Kidney (tissue), 13 donors: ENCODE measurements at regions not wholly inside any gene's neighbourhood (a gene's known extent, or its start where the extent isn't known, plus 50 kb on each side); places are given as distances from the start of the nearest gene placed in this dataset.

Experiments used
- DNase-seq, 5 donors: peaks; one replicate each; pipeline ENCODE4 v3.0.0-alpha.2; 2013 to 2020
- FAIRE-seq: peaks from 2 replicates; lab custom pipeline; 2012; peaks lifted over from hg19 to GRCh38; lab: Jason Lieb, UNC
- H3K27ac ChIP-seq, 2 donors: one replicate each; pipeline ENCODE4 v1.7.0; 2013; ENCODE audit warnings: low read depth in 2 of 2, low read length in 2 of 2, inconsistent platforms in 1 of 2
- H3K27me3 ChIP-seq: one replicate; pipeline ENCODE4 v1.7.1; 2013; ENCODE audit warnings: low read length, inconsistent platforms; ENCODE audit not compliant: control insufficient read depth, insufficient read depth
- H3K36me3 ChIP-seq, 3 donors: one replicate each; pipeline versions ENCODE4 v1.7.0 to v1.7.1; 2013; ENCODE audit warnings: low read length in 3 of 3, control low read depth in 1 of 3, inconsistent platforms in 1 of 3; ENCODE audit not compliant: insufficient read depth in 3 of 3, control insufficient read depth in 2 of 3
- H3K4me1 ChIP-seq, 3 donors: one replicate each; pipeline versions ENCODE4 v1.7.0 to v1.7.1; 2013; ENCODE audit warnings: low read length in 3 of 3, inconsistent platforms in 1 of 3, low read depth in 1 of 3; ENCODE audit not compliant: control insufficient read depth in 2 of 3, insufficient read depth in 2 of 3
- H3K4me3 ChIP-seq, 3 donors: one replicate each; pipeline versions ENCODE4 v1.7.0 to v1.8.1; 2013; ENCODE audit warnings: low read length in 3 of 3, control low read depth in 1 of 3, inconsistent platforms in 1 of 3
- H3K9ac ChIP-seq, 3 donors: one replicate each; pipeline versions ENCODE4 v1.7.0 to v1.7.1; 2013; ENCODE audit warnings: low read length in 3 of 3, control low read depth in 1 of 3, inconsistent platforms in 1 of 3
- H3K9me3 ChIP-seq, 3 donors: one replicate each; pipeline versions ENCODE4 v1.7.0 to v1.7.1; 2013; ENCODE audit warnings: low read length in 3 of 3, control low read depth in 1 of 3, inconsistent platforms in 1 of 3; ENCODE audit not compliant: control insufficient read depth in 2 of 3, insufficient read depth in 1 of 3
- CTCF ChIP-seq: IDR thresholded peaks from 3 replicates; pipeline ENCODE4 v1.5.1; 2012; ENCODE audit warnings: mild to moderate bottlenecking, moderate library complexity, borderline replicate concordance; ENCODE audit not compliant: insufficient read depth; ENCODE audit errors: extremely low read depth
- intact Hi-C: fragments of 100-400 bp; cut with DNase I; formaldehyde crosslinking; loops from one replicate; pipeline ENCODE4 v1.11.1; 2022
- donor health status: control.
- donor health status: control.
- donor health status: control.
- donor health status: control.
- donor health status: control.
- donor health status: DM: yes; HTN: yes; CAD: no.
- donor health status: Normal renal cell carcinoma (clear cell type).

- DNase-seq: peak in 2 of 5 donors; percentile 26 to 33
- H3K4me1 ChIP-seq: no peaks in the 10 kb centered on the region
- FAIRE-seq: no peak
- no peaks in the 10 kb centered on the region for H3K27me3 ChIP-seq
- H3K9me3 ChIP-seq: no peaks in the 10 kb centered on the region
- H3K27ac ChIP-seq: no peak overlapping the region
- H3K4me3 ChIP-seq: no peak overlapping the region
- H3K9ac ChIP-seq: no peak overlapping the region
- no peaks in the 10 kb centered on the region for H3K36me3 ChIP-seq
- TF ChIP-seq CTCF: no peak
- intact Hi-C loops: no loop called here
Observed at GRCh38 chr2:52074130-52074719, 1042.3 kb upstream of the NRXN1 start.

- Histone ChIP-seq H3K27me3 (no peaks in the 10 kb centered on the region), H3K4me1 (no peaks in the 10 kb centered on the region), H3K9ac (no peak overlapping the region), H3K4me3 (no peak overlapping the region), H3K27ac (no peak overlapping the region), H3K9me3 (no peaks in the 10 kb centered on the region), H3K36me3 (no peaks in the 10 kb centered on the region)
- DNase-seq: no peak
- intact Hi-C loops: no loop called here
- FAIRE-seq: no peak
- no peak for TF ChIP-seq CTCF
Observed at GRCh38 chr2:52072949-52073348, 1041.0 kb upstream of the NRXN1 start.

GRCh38 chr2:52070665-52071064, 1038.7 kb upstream of the NRXN1 start:
- DNase-seq: no peak
- no peak for FAIRE-seq
- no peaks in the 10 kb centered on the region for H3K9me3 ChIP-seq
- no peaks in the 10 kb centered on the region for H3K4me1 ChIP-seq
- no peaks in the 10 kb centered on the region for H3K36me3 ChIP-seq
- no peak overlapping the region for H3K4me3 ChIP-seq
- H3K27me3 ChIP-seq: no peaks in the 10 kb centered on the region
- TF ChIP-seq CTCF: no peak
- no peak overlapping the region for H3K27ac ChIP-seq
- intact Hi-C loops: no loop called here
- H3K9ac ChIP-seq: no peak overlapping the region

GRCh38 chr2:52064234-52064633, 1032.3 kb upstream of the NRXN1 start:
- FAIRE-seq: no peak

More at GRCh38 chr2:52064234-52064633, 1032.3 kb upstream of the NRXN1 start:
- TF ChIP-seq CTCF: no peak
- no peak overlapping the region for H3K9ac ChIP-seq
- intact Hi-C loops: no loop called here
- H3K9me3 ChIP-seq: peaks cover 0 to 4% (median 0%) of the 10 kb centered on the region in 3 donors
- H3K4me1 ChIP-seq: no peaks in the 10 kb centered on the region
- H3K27me3 ChIP-seq: no peaks in the 10 kb centered on the region
- no peak overlapping the region for H3K4me3 ChIP-seq
- H3K36me3 ChIP-seq: no peaks in the 10 kb centered on the region
- H3K27ac ChIP-seq: no peak overlapping the region
- DNase-seq: no peak
